ENCODE measurements at regions not wholly inside any gene's neighbourhood (a gene's known extent, or its start where the extent isn't known, plus 50 kb on each side); places are given as distances from the start of the nearest gene placed in this dataset.

GRCh38 chr2:860259-860855, 90.3 kb upstream of the SNTG2 start:
- DNase-seq (ENCODE audit: low read depth): no peak

GRCh38 chr2:858646-859045, 92.0 kb upstream of the SNTG2 start:
- no peak for DNase-seq (ENCODE audit: low read depth)

GRCh38 chr2:857937-858336, 92.7 kb upstream of the SNTG2 start:
- no peak for DNase-seq (ENCODE audit: low read depth)

GRCh38 chr2:857081-857480, 93.6 kb upstream of the SNTG2 start:
- DNase-seq (ENCODE audit: low read depth): no peak

GRCh38 chr2:856456-856855, 94.2 kb upstream of the SNTG2 start:
- DNase-seq (ENCODE audit: low read depth): no peak

GRCh38 chr2:856041-856440, 94.6 kb upstream of the SNTG2 start:
- no peak for DNase-seq (ENCODE audit: low read depth)

- DNase-seq (ENCODE audit: low read depth): no peak
These were observed 95.5 kb upstream of the SNTG2 start for GRCh38 chr2:855177-855576.

- no peak for DNase-seq (ENCODE audit: low read depth)
These were observed 96.2 kb upstream of the SNTG2 start for GRCh38 chr2:854460-854859.

- no peak for DNase-seq (ENCODE audit: low read depth)
These were observed 97.3 kb upstream of the SNTG2 start for GRCh38 chr2:853203-853870.

- DNase-seq (ENCODE audit: low read depth): no peak
These were observed 98.5 kb upstream of the SNTG2 start for GRCh38 chr2:852168-852567.

- DNase-seq (ENCODE audit: low read depth): no peak
These were observed 99.0 kb upstream of the SNTG2 start for GRCh38 chr2:851680-852079.

- no peak for DNase-seq (ENCODE audit: low read depth)
These were observed 99.6 kb upstream of the SNTG2 start for GRCh38 chr2:851078-851477.

GRCh38 chr2:850429-850828, 100.2 kb upstream of the SNTG2 start:
- DNase-seq (ENCODE audit: low read depth): no peak

- no peak for DNase-seq (ENCODE audit: low read depth)
These were observed 102.5 kb upstream of the SNTG2 start for GRCh38 chr2:848099-848498.

GRCh38 chr2:847669-848068, 103.0 kb upstream of the SNTG2 start:
- no peak for DNase-seq (ENCODE audit: low read depth)

GRCh38 chr2:844715-845114, 105.9 kb upstream of the SNTG2 start:
- no peak for DNase-seq (ENCODE audit: low read depth)

- DNase-seq (ENCODE audit: low read depth): no peak
These were observed 108.4 kb upstream of the SNTG2 start for GRCh38 chr2:842151-842803.

GRCh38 chr2:841036-841435, 109.6 kb upstream of the SNTG2 start:
- no peak for DNase-seq (ENCODE audit: low read depth)

GRCh38 chr2:834233-834632, 116.4 kb upstream of the SNTG2 start:
- no peak for DNase-seq (ENCODE audit: low read depth)

GRCh38 chr2:833180-833579, 117.5 kb upstream of the SNTG2 start:
- DNase-seq (ENCODE audit: low read depth): no peak

GRCh38 chr2:832635-833034, 118.0 kb upstream of the SNTG2 start:
- no peak for DNase-seq (ENCODE audit: low read depth)

- DNase-seq (ENCODE audit: low read depth): no peak
These were observed 119.0 kb upstream of the SNTG2 start for GRCh38 chr2:831622-832021.

GRCh38 chr2:831225-831536, 119.5 kb upstream of the SNTG2 start:
- DNase-seq (ENCODE audit: low read depth): no peak
